Pancreas (tissue), 10 donors: ENCODE measurements at regions not wholly inside any gene's neighbourhood (a gene's known extent, or its start where the extent isn't known, plus 50 kb on each side); places are given as distances from the start of the nearest gene placed in this dataset.

Experiments
- ATAC-seq, 4 donors: fragments of 200-7000 bp; cut with Tn5 transposase; one replicate each; pipeline versions ENCODE4 v1.8.0 to v1.9.1; 2020; ENCODE audit warnings: mild to moderate bottlenecking in 4 of 4, moderate library complexity in 4 of 4
- DNase-seq, 6 donors: peaks; one replicate each; pipeline ENCODE4 v3.0.0-alpha.2; 2020
- FAIRE-seq: peaks from 2 replicates; lab custom pipeline; 2012; peaks lifted over from hg19 to GRCh38; lab: Jason Lieb, UNC
- H3K27ac ChIP-seq, 4 donors: fragments of 200-600 bp; sonication (generic); 1 replicate in 3 of 4; 2 replicates in 1 of 4; pipeline versions ENCODE4 v1.5.0 to v1.8.0; 2020
- H3K27me3 ChIP-seq, 4 donors: fragments of 200-600 bp; one replicate each; pipeline ENCODE4 v1.8.0; 2021
- H3K36me3 ChIP-seq, 3 donors: fragments of 200-600 bp; sonication (generic) in 1 of 3; one replicate each; pipeline versions ENCODE4 v1.5.0 to v1.8.0; 2020 to 2021
- H3K4me1 ChIP-seq, 3 donors: fragments of 200-600 bp; one replicate each; pipeline ENCODE4 v1.8.0; 2021
- H3K4me3 ChIP-seq, 4 donors: fragments of 200-600 bp; sonication (generic) in 2 of 4; one replicate each; pipeline versions ENCODE4 v1.5.0 to v1.8.0; 2020 to 2021
- H3K9me3 ChIP-seq, 4 donors: fragments of 200-600 bp; one replicate each; pipeline ENCODE4 v1.8.0; 2021
- CTCF ChIP-seq, 4 donors: fragments of 200-600 bp; sonication (generic) in 3 of 4; IDR thresholded peaks; one replicate each; pipeline versions ENCODE4 v1.5.0 to v1.8.0; 2021; ENCODE audit warnings: antibody characterized with exemption in 4 of 4
- WGBS, 2 donors: extraction: QIAGEN DNeasy Blood & Tissue Kit; methylation state at CpG; one replicate each; pipeline ENCODE4 v1.1.7; 2013; 5-methylcytosine and 5-hydroxymethylcytosine counted together
- intact Hi-C, 3 donors: fragments of 100-400 bp; cut with DNase I; formaldehyde crosslinking; loops; one replicate each; pipeline versions ENCODE4 v1.11.1 to v1.14.2; 2022
- donor health status: healthy with polysubstance abuse.
- donor health status: DM: no; HTN: no; CAD: no; lungs with moderate emphysema.
- donor health status: DM: no; HTN: no; CAD: no.
- donor health status: control.
- donor health status: control.
- donor health status: Bipolar disorder and iron deficiency.
- donor health status: DM: yes; HTN: yes; CAD: no.
- donor health status: DM: no; HTN: no; CAD: no.
- donor health status: DM: no; HTN: no; CAD: no.
- donor health status: DM: yes; HTN: yes; CAD: no.

GRCh38 chr4:96670381-96670780 is 830.5 kb downstream of the PDHA2 start:
- Histone ChIP-seq H3K36me3 (no peaks in the 10 kb centered on the region), H3K4me3 (no peak overlapping the region), H3K9me3 (no peaks in the 10 kb centered on the region), H3K27ac (no peak overlapping the region), H3K4me1 (no peaks in the 10 kb centered on the region), H3K27me3 (no peaks in the 10 kb centered on the region)
- DNase-seq (no peak), ATAC-seq (no peak), FAIRE-seq (no peak)
- WGBS, 2 donors = 69 to 75% methylated on average over 2 of the region's 2 CpGs
- intact Hi-C loops = no loop called here
- TF ChIP-seq CTCF (IDR thresholded peaks at IDR 0.05) = no peak

GRCh38 chr4:96675416-96675815 is 835.5 kb downstream of the PDHA2 start:
- FAIRE-seq = no peak
- WGBS, 2 donors = 70 to 80% methylated on average over 1 of the region's 1 CpG
- no peaks in the 10 kb centered on the region for H3K4me1 ChIP-seq
- TF ChIP-seq CTCF (IDR thresholded peaks at IDR 0.05) = no peak
- no peak for ATAC-seq
- DNase-seq = no peak
- H3K27ac ChIP-seq = no peak overlapping the region
- no peak overlapping the region for H3K4me3 ChIP-seq
- no peaks in the 10 kb centered on the region for H3K36me3 ChIP-seq
- H3K9me3 ChIP-seq = no peaks in the 10 kb centered on the region
- intact Hi-C loops = no loop called here
- H3K27me3 ChIP-seq = no peaks in the 10 kb centered on the region

- intact Hi-C loops = no loop called here
- no peaks in the 10 kb centered on the region for H3K36me3 ChIP-seq
- H3K27me3 ChIP-seq = no peaks in the 10 kb centered on the region
- no peaks in the 10 kb centered on the region for H3K4me1 ChIP-seq
- no peak for FAIRE-seq
- WGBS, 2 donors = 75 to 85% methylated on average over 1 of the region's 1 CpG
- ATAC-seq = no peak
- H3K9me3 ChIP-seq = no peaks in the 10 kb centered on the region
- no peak for DNase-seq
- no peak overlapping the region for H3K4me3 ChIP-seq
- H3K27ac ChIP-seq = no peak overlapping the region
- no peak for TF ChIP-seq CTCF (IDR thresholded peaks at IDR 0.05)
Observed at GRCh38 chr4:96675896-96676295, 836.0 kb downstream of the PDHA2 start.

- no peaks in the 10 kb centered on the region for H3K4me1 ChIP-seq
- H3K27me3 ChIP-seq = no peaks in the 10 kb centered on the region
- H3K27ac ChIP-seq = no peak overlapping the region
- WGBS, 2 donors = 78 to 85% methylated on average over 3 of the region's 3 CpGs
- DNase-seq (no peak), ATAC-seq (no peak), FAIRE-seq (no peak)
- H3K36me3 ChIP-seq = no peaks in the 10 kb centered on the region
- TF ChIP-seq CTCF (IDR thresholded peaks at IDR 0.05) = no peak
- no peaks in the 10 kb centered on the region for H3K9me3 ChIP-seq
- intact Hi-C loops = no loop called here
- no peak overlapping the region for H3K4me3 ChIP-seq
Observed at GRCh38 chr4:96676754-96677435, 837.0 kb downstream of the PDHA2 start.

- no peak for TF ChIP-seq CTCF (IDR thresholded peaks at IDR 0.05)
- H3K4me1 ChIP-seq = no peaks in the 10 kb centered on the region
- ATAC-seq (no peak), DNase-seq (no peak), FAIRE-seq (no peak)
- no peaks in the 10 kb centered on the region for H3K36me3 ChIP-seq
- no peak overlapping the region for H3K27ac ChIP-seq
- no peak overlapping the region for H3K4me3 ChIP-seq
- no peaks in the 10 kb centered on the region for H3K9me3 ChIP-seq
- no peaks in the 10 kb centered on the region for H3K27me3 ChIP-seq
- WGBS, 2 donors = 28 to 48% methylated on average over 1 of the region's 1 CpG
- intact Hi-C loops = no loop called here
Observed at GRCh38 chr4:96677499-96677898, 837.6 kb downstream of the PDHA2 start.
